ACC112 (cell line): ENCODE measurements at regions not wholly inside any gene's neighbourhood (a gene's known extent, or its start where the extent isn't known, plus 50 kb on each side); places are given as distances from the start of the nearest gene placed in this dataset.
"Not testable (repeated sequence)": the region's sequence is repeated elsewhere in the genome, so short reads cannot be mapped to it uniquely, and the experiment has no call there.

Experiments
- H2AFZ ChIP-seq: fragments of 200-600 bp; sonication (generic); one replicate; pipeline ENCODE4 v1.6.0; 2017; ENCODE audit warnings: antibody characterized with exemption, low read length; ENCODE audit not compliant: unreplicated experiment
- H3K27ac ChIP-seq: fragments of 200-600 bp; sonication (generic); 2 replicates; pipeline ENCODE4 v1.5.1; 2014; ENCODE audit warnings: low read depth, mild to moderate bottlenecking, antibody characterized with exemption, low read length, moderate library complexity
- H3K27me3 ChIP-seq: fragments of 200-600 bp; sonication (generic); 2 replicates; pipeline ENCODE4 v1.6.1; 2014; ENCODE audit warnings: mild to moderate bottlenecking, antibody characterized with exemption, low read length, moderate library complexity, mixed read lengths; ENCODE audit not compliant: insufficient read depth
- H3K36me3 ChIP-seq: fragments of 200-600 bp; sonication (generic); 2 replicates; pipeline ENCODE4 v1.6.1; 2016; ENCODE audit warnings: mild to moderate bottlenecking, antibody characterized with exemption, low read length, moderate library complexity, mixed read lengths; ENCODE audit not compliant: insufficient read depth
- H3K4me1 ChIP-seq: fragments of 200-600 bp; sonication (generic); one replicate; pipeline ENCODE4 v1.6.1; 2016; ENCODE audit warnings: low read length, mixed read lengths; ENCODE audit not compliant: insufficient read depth, unreplicated experiment, control insufficient read depth
- H3K4me3 ChIP-seq: fragments of 200-600 bp; sonication (generic); 2 replicates; pipeline ENCODE4 v1.5.1; 2014; ENCODE audit warnings: mild to moderate bottlenecking, low read depth, low read length
- H3K79me2 ChIP-seq: fragments of 200-600 bp; sonication (generic); one replicate; pipeline ENCODE4 v1.6.0; 2016; ENCODE audit warnings: low read length; ENCODE audit not compliant: control insufficient read depth, unreplicated experiment, insufficient read depth

GRCh38 chr2:53493210-53493609, 274.4 kb upstream of the CHAC2 start:
- H3K27ac ChIP-seq = no peak overlapping the region
- no peaks in the 10 kb centered on the region; the same call in 1 of the 2 replicates for H3K27me3 ChIP-seq
- H2AFZ ChIP-seq = no peak overlapping the region
- no peaks in the 10 kb centered on the region for H3K4me1 ChIP-seq
- no peaks in the 10 kb centered on the region for H3K36me3 ChIP-seq
- H3K79me2 ChIP-seq = no peaks in the 10 kb centered on the region
- H3K4me3 ChIP-seq = no peak overlapping the region

GRCh38 chr2:53490659-53491058, 276.9 kb upstream of the CHAC2 start:
- Histone ChIP-seq H2AFZ (no peak overlapping the region), H3K27ac (no peak overlapping the region), H3K36me3 (no peaks in the 10 kb centered on the region)

DNA sequence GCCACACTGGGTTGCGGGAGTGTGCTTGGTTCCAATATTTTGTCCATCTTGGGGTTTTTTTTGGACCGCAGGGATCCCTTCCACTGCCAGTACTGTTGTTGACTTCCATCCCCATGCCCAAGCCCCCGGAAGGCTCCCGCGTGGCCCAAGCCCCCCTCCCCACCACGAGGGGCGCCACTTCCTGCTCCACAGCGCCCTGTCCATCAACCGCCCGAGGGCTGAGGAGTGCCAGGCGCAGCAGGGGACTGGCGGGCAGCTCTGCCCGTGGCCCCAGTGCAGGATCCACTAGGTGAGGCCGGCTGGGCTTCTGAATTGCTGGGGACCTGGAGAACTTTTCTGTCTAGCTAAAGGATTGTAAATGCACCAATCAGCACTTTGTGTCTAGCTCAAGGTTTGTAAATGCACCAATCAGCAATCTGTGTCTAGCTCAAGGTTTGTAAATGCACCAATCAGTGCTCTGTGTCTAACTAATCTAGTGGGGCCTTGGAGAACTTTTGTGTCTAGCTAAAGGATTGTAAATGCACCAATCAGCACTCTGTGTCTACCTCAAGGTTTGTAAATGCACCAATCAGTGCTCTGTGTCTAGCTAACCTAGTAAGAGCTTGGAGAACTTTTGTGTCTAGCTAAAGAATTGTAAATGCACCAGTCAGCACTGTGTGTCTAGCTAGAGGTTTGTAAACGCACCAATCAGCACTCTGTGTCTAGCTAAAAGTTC, 281.3 kb upstream of the CHAC2 start:
- H3K27ac ChIP-seq, H3K79me2 ChIP-seq, H2AFZ ChIP-seq, H3K4me1 ChIP-seq, H3K4me3 ChIP-seq, H3K36me3 ChIP-seq, H3K27me3 ChIP-seq: not testable (repeated sequence)

More at GRCh38 chr2:53490659-53491058, 276.9 kb upstream of the CHAC2 start:
- no peaks in the 10 kb centered on the region for H3K79me2 ChIP-seq
- H3K4me3 ChIP-seq = no peak overlapping the region
- no peaks in the 10 kb centered on the region; the same call in 1 of the 2 replicates for H3K27me3 ChIP-seq
- H3K4me1 ChIP-seq = no peaks in the 10 kb centered on the region

GRCh38 chr2:53485021-53485728, 282.4 kb upstream of the CHAC2 start:
- Histone ChIP-seq H3K79me2 (no peaks in the 10 kb centered on the region), H2AFZ (no peak overlapping the region), H3K27ac (no peak overlapping the region)

GRCh38 chr2:53484531-53484930, 283.1 kb upstream of the CHAC2 start:
- Histone ChIP-seq H3K27me3 (no peaks in the 10 kb centered on the region), H2AFZ (no peak overlapping the region), H3K36me3 (no peaks in the 10 kb centered on the region), H3K79me2 (no peaks in the 10 kb centered on the region), H3K4me3 (no peak overlapping the region), H3K4me1 (no peaks in the 10 kb centered on the region), H3K27ac (no peak overlapping the region)

More at GRCh38 chr2:53485021-53485728, 282.4 kb upstream of the CHAC2 start:
- Histone ChIP-seq H3K27me3 (no peaks in the 10 kb centered on the region), H3K36me3 (no peaks in the 10 kb centered on the region), H3K4me3 (no peak overlapping the region), H3K4me1 (no peaks in the 10 kb centered on the region)

DNA sequence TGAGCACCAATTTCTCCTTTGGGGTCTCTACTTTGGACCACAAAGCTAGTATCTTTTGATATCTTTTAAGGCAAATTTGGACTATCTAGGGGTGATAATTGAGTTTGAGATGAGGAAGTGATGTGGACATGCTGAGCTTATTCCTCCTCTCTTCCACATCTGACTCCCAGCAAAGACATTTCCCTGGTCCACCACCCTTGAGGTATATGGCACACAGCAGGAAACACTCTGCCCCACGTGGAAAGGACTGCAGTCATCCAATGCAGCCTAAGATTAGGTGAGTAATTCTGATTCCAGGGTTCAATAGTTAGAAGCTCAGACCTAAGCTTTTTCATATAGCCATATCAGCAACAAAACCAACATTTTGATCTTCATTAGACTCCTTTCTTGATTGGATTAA, 290.1 kb upstream of the CHAC2 start:
- Histone ChIP-seq H3K27ac (no peak overlapping the region), H3K4me1 (peaks cover 5% of the 10 kb centered on the region), H3K36me3 (no peaks in the 10 kb centered on the region), H3K27me3 (no peaks in the 10 kb centered on the region), H3K4me3 (no peak overlapping the region), H2AFZ (no peak overlapping the region), H3K79me2 (no peaks in the 10 kb centered on the region)

- Histone ChIP-seq H3K27ac (no peak overlapping the region), H3K79me2 (no peaks in the 10 kb centered on the region), H3K36me3 (no peaks in the 10 kb centered on the region), H3K4me1 (peaks cover 5% of the 10 kb centered on the region), H3K4me3 (no peak overlapping the region), H3K27me3 (no peaks in the 10 kb centered on the region), H2AFZ (no peak overlapping the region)
Observed at GRCh38 chr2:53476834-53477233, 290.8 kb upstream of the CHAC2 start.

DNA sequence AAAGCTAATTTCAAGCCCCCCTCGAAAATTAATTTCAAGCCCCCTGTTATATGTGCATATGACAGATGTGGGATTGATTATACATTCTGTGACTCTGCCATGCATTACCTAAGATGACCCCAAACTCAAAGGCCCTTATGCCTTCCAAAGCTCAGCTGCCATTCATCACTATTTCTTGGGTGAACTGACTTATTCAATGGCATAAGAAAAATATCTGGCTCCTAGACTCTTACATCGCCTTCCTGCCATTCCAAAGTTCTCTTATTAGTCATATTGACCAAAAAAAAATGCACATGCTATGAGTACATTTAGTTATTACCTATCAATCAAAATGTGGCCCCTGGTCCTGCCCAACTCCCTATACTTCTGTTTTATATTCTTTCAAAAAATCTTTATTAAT, 291.8 kb upstream of the CHAC2 start:
- no peak overlapping the region for H2AFZ ChIP-seq
- H3K27ac ChIP-seq = no peak overlapping the region
- no peaks in the 10 kb centered on the region for H3K27me3 ChIP-seq
- no peaks in the 10 kb centered on the region for H3K79me2 ChIP-seq
- no peak overlapping the region for H3K4me3 ChIP-seq
- H3K4me1 ChIP-seq = peaks cover 5% of the 10 kb centered on the region
- H3K36me3 ChIP-seq = no peaks in the 10 kb centered on the region

- no peak overlapping the region for H3K4me3 ChIP-seq
- peaks cover 5% of the 10 kb centered on the region for H3K4me1 ChIP-seq
- H3K79me2 ChIP-seq = no peaks in the 10 kb centered on the region
- H3K36me3 ChIP-seq = no peaks in the 10 kb centered on the region
- H3K27ac ChIP-seq = no peak overlapping the region
- no peak overlapping the region for H2AFZ ChIP-seq
- no peaks in the 10 kb centered on the region for H3K27me3 ChIP-seq
Observed at GRCh38 chr2:53475321-53475720, 292.3 kb upstream of the CHAC2 start.

DNA sequence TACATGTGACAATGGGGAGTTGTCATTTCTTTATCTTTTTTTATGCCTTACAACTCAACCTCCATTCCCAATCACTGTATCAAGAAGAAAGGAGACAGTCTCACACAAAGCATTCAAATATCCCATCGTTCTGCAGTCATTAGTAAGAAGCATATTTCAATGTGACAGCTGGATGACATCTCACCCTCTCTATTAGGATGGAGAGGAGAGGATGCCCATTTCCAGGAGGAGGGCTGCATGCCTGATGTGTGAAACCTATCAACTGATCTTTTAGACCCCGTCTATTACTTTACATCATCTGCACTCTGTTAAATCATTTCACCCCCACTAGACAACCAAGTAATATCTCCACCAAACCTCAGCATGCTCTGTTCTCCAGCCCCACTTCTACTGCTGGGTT, 292.7 kb upstream of the CHAC2 start:
- peaks cover 5% of the 10 kb centered on the region for H3K4me1 ChIP-seq
- no peaks in the 10 kb centered on the region for H3K79me2 ChIP-seq
- H3K4me3 ChIP-seq = no peak overlapping the region
- H3K36me3 ChIP-seq = no peaks in the 10 kb centered on the region
- H2AFZ ChIP-seq = no peak overlapping the region
- no peak overlapping the region for H3K27ac ChIP-seq
- H3K27me3 ChIP-seq = no peaks in the 10 kb centered on the region

- peaks cover 5% of the 10 kb centered on the region for H3K4me1 ChIP-seq
- no peaks in the 10 kb centered on the region for H3K27me3 ChIP-seq
- H3K27ac ChIP-seq = no peak overlapping the region
- H3K4me3 ChIP-seq = no peak overlapping the region
- H3K79me2 ChIP-seq = no peaks in the 10 kb centered on the region
- no peak overlapping the region for H2AFZ ChIP-seq
- no peaks in the 10 kb centered on the region for H3K36me3 ChIP-seq
Observed at GRCh38 chr2:53473775-53474311, 293.8 kb upstream of the CHAC2 start.
